NCI-H1048 (cell line): ENCODE measurements at regions not wholly inside any gene's neighbourhood (a gene's known extent, or its start where the extent isn't known, plus 50 kb on each side); places are given as distances from the start of the nearest gene placed in this dataset.
"Not testable (repeated sequence)": the region's sequence is repeated elsewhere in the genome, so short reads cannot be mapped to it uniquely, and the experiment has no call there.

ENCODE experiments used
- DNase-seq: peaks from one replicate; lab custom pipeline; 2025; lab: John Stamatoyannopoulos, UW

DNA sequence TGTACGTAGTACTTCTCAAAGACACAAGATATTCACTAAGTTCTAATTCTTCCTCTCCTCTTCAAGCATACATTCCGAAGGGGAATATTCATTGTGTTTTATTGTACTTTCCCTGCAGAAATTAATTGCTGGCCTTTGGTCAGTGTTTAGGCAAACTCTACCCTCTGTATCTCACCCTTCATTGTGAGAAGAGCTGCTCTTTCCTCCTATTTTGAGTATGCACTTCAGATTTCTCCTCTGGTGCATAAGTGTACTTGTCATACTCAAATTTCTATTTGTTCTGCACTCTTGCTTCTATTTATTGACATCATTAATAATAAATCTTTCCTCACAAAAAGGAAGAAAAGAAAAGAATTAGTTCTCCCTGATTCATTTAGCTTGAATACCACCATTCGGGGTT lies 485.4 kb upstream of the SLC8A1 start:
- DNase-seq, result no peak

GRCh38 chr2:40953341-40953740 lies 501.5 kb upstream of the SLC8A1 start:
- no peak for DNase-seq

DNA sequence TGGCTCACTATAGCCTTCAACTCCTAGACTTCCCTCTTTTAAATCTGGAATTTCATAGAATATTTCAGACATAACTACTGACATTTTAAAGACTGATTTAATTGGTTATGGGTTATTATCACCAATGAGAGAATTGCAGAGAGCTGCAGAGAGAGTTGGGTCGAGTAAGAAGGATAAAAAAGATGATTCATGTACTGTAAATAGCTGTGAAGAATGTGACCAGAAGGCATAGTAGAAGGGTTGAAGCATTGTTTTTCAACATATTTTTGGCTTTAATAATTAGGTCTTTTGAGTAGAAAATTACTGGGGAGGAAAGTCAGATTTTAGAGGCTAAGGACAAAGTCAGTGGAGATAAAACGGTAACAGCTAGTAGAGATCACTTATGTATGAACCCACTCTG lies 503.2 kb upstream of the SLC8A1 start:
- DNase-seq, result no peak

- no peak for DNase-seq
Measured at GRCh38 chr2:40955635-40956034, 503.7 kb upstream of the SLC8A1 start.

DNA sequence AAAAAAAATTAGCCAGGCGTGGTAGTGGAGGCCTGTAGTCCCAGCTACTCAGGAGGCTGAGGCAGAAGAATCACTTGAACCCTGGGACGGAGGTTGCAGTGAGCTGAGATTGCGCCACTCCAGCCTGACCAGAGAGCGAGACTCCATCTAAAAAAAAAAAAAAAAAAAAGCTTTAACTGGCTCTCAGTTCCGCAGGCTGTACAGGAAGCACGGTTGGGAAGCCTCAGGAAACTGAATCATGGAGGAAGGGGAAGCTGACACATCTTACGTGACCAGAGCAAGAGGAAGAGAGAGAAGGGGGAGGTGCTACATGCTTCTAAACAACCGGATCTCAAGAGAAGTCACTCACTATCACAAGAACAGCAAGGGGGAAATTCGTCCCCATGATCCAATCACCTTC lies 505.6 kb upstream of the SLC8A1 start:
- no peak for DNase-seq

GRCh38 chr2:40962026-40962425 lies 510.1 kb upstream of the SLC8A1 start:
- no peak for DNase-seq

- DNase-seq, result no peak
Measured at GRCh38 chr2:40964509-40965250, 512.8 kb upstream of the SLC8A1 start.

- no peak for DNase-seq
Measured at GRCh38 chr2:40967451-40967850, 515.6 kb upstream of the SLC8A1 start.

DNA sequence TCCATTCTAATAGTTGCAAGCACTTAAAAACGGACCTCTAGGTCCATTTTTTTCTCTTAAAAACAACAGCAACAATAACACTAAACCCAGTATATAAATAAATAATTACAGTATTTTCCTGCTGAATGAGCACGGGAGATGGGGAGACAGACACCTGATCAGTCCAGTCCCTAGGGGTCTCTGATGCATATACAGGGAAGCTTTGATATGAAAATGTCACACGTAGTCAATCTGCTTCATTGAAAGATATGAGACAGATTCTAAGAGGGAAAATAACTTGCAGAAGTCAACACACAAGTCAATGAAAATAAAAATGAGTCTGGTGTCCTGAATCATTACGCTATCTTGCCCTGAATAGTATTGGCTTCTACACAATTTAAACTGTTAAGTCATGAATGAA lies 523.3 kb upstream of the SLC8A1 start:
- DNase-seq, result no peak

DNA sequence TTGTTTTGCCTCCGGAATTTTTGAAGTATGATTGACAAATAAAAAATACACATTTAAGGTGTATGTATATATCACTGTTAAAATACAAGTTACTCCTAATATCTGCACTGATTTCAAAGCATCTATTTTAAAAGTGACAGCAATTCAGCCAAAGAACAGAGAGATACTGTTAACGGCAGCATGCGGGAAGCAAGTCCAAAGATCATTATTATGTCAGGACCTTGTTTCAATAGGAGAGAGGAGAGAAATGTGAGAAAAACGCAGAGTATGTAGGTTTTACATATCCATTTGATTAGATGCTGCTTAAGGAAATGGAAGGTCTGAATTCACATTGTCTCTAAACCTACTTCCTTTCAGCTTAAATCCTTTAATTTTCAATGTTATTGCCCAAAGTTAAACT lies 545.5 kb upstream of the SLC8A1 start:
- no peak for DNase-seq

GRCh38 chr2:41000374-41000773 lies 548.5 kb upstream of the SLC8A1 start:
- no peak for DNase-seq

DNA sequence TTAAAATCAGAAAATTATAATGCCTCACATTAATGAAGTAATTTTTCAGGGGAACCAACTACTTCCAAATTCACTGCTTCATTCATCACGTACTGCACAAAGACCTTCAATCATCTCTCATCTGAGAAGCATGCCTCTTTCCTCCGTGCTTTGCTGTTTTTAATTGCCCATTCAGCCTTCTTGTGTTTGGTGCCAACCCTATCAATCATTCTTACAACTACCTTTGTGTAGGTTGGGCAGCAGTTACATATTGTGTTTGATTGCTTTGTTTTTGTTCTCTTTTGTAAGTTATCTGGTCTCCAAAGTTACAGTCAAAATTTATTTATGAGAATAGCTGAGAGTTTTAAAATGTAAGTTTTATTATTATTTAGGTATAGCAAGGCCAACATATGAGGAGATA lies 549.0 kb upstream of the SLC8A1 start:
- no peak for DNase-seq

- no peak for DNase-seq
Measured at GRCh38 chr2:41004700-41005099, 552.8 kb upstream of the SLC8A1 start.

- DNase-seq, result no peak
Measured at GRCh38 chr2:41020358-41020757, 568.5 kb upstream of the SLC8A1 start.

DNA sequence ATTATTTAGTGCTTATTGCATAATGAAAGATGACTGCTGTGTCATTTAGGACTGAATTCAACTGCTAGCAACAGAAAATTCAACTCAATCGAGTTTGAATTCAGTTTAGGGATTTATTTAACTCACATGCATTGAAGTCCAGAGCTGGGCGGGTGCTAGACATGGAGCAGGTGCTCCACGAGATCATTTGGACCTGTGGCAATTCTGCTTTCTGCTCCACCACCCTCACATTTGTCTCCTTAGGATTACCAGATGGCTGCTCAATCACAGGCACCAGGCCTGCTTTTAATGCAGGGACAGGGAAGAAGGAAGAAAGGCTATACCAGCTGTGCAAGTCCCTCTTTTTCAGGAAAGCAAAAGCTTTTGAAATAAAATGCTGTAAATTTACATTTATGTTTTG lies 572.9 kb upstream of the SLC8A1 start:
- DNase-seq, result no peak

GRCh38 chr2:41026613-41027012 lies 574.7 kb upstream of the SLC8A1 start:
- DNase-seq, result no peak

- no peak for DNase-seq
Measured at GRCh38 chr2:41027095-41027494, 575.2 kb upstream of the SLC8A1 start.

DNA sequence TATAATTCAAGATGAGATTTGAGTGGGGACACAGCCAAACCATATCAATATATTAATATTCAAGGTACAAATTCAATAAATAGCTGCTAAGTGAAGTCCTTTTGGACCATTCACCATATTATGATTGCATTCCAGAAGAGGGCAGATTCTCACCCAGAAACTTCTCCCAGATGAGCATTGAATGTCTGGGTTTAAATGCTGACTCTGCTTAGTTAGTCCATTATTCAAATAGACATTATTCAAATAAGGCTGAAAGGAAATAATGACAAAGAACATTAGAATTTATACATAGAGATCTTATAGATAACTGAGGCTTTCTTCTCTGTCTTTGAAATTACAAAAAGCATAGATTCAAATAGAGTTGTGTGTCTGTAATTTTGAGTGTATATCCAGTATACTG lies 579.4 kb upstream of the SLC8A1 start:
- no peak for DNase-seq

GRCh38 chr2:41032715-41033114 lies 580.8 kb upstream of the SLC8A1 start:
- no peak for DNase-seq

GRCh38 chr2:41033127-41033526 lies 581.2 kb upstream of the SLC8A1 start:
- no peak for DNase-seq

DNA sequence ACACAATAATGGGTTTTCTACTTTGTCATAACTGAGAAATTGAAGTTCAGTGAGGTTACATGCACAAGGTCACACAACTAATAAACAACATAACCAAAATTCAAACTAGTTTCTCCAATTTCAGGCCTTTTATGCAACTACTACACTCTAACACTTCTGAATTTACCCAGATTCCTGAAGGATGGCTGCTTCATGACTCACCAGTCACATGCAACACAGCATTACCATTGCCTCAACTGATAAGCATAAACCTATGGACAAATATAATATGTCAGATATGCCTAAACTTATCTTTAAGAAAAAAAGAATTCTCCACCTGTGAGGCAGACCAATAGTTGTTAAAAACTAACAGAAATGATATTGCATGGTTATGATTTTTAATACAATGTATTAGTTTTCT lies 586.5 kb upstream of the SLC8A1 start:
- no peak for DNase-seq

- not testable (repeated sequence) for DNase-seq
Measured at GRCh38 chr2:41039750-41040149, 587.9 kb upstream of the SLC8A1 start.

- DNase-seq, result no peak
Measured at GRCh38 chr2:41040782-41041520, 589.1 kb upstream of the SLC8A1 start.

- no peak for DNase-seq
Measured at GRCh38 chr2:41042343-41042742, 590.5 kb upstream of the SLC8A1 start.
